ENCODE measurements at regions not wholly inside any gene's neighbourhood (a gene's known extent, or its start where the extent isn't known, plus 50 kb on each side); places are given as distances from the start of the nearest gene placed in this dataset.
"Not testable (repeated sequence)": the region's sequence is repeated elsewhere in the genome, so short reads cannot be mapped to it uniquely, and the experiment has no call there.

GRCh38 chr11:38900211-38900610 lies 2302.2 kb upstream of the RAG2 start:
- CTCF ChIA-PET, result interaction anchor here (0.6 kb wide), 1 partner anchor 1414 kb away, joined by 3 read pairs; no protein-coding TSS in a partner anchor
- POLR2A ChIA-PET, result no interaction called here

GRCh38 chr11:38894201-38894600 lies 2296.2 kb upstream of the RAG2 start:
- CTCF ChIA-PET, result not testable (repeated sequence)

More at GRCh38 chr11:38900211-38900610, 2302.2 kb upstream of the RAG2 start:
- Histone ChIP-seq H3K4me3 (ENCODE audit: low read depth, low read length) (no peak overlapping the region), H3K36me3 (ENCODE audit: control insufficient read depth, insufficient read depth, low read length) (no peaks in the 10 kb centered on the region), H3K27me3 (ENCODE audit: control insufficient read depth, insufficient read depth, low read length) (no peaks in the 10 kb centered on the region)
- no peak for TF ChIP-seq CTCF (IDR thresholded peaks at IDR 0.05; ENCODE audit: insufficient read depth, low read depth, low read length)
- DNase-seq (ENCODE audit: low read depth), result no peak

GRCh38 chr11:38884145-38884865 lies 2286.3 kb upstream of the RAG2 start:
- ChIA-PET CTCF (no interaction called here), POLR2A (no interaction called here)
- no peak for DNase-seq (ENCODE audit: low read depth)
- H3K36me3 ChIP-seq (ENCODE audit: control insufficient read depth, insufficient read depth, low read length), result no peaks in the 10 kb centered on the region
- H3K27me3 ChIP-seq (ENCODE audit: control insufficient read depth, insufficient read depth, low read length), result no peaks in the 10 kb centered on the region
- H3K4me3 ChIP-seq (ENCODE audit: low read depth, low read length), result no peak overlapping the region
- no peak for TF ChIP-seq CTCF (IDR thresholded peaks at IDR 0.05; ENCODE audit: insufficient read depth, low read depth, low read length)

More at GRCh38 chr11:38894201-38894600, 2296.2 kb upstream of the RAG2 start:
- H3K4me3 ChIP-seq (ENCODE audit: low read depth, low read length); DNase-seq (ENCODE audit: low read depth); H3K36me3 ChIP-seq (ENCODE audit: control insufficient read depth, insufficient read depth, low read length); H3K27me3 ChIP-seq (ENCODE audit: control insufficient read depth, insufficient read depth, low read length); POLR2A ChIA-PET: not testable (repeated sequence)

GRCh38 chr11:38867338-38867737 lies 2269.3 kb upstream of the RAG2 start:
- ChIA-PET CTCF (no interaction called here), POLR2A (no interaction called here)
- DNase-seq (ENCODE audit: low read depth), result no peak
- no peaks in the 10 kb centered on the region for H3K36me3 ChIP-seq (ENCODE audit: control insufficient read depth, insufficient read depth, low read length)
- no peak for TF ChIP-seq CTCF (IDR thresholded peaks at IDR 0.05; ENCODE audit: insufficient read depth, low read depth, low read length)
- no peak overlapping the region for H3K4me3 ChIP-seq (ENCODE audit: low read depth, low read length)
- H3K27me3 ChIP-seq (ENCODE audit: control insufficient read depth, insufficient read depth, low read length), result no peaks in the 10 kb centered on the region

- Histone ChIP-seq H3K27me3 (ENCODE audit: control insufficient read depth, insufficient read depth, low read length) (no peaks in the 10 kb centered on the region), H3K36me3 (ENCODE audit: control insufficient read depth, insufficient read depth, low read length) (no peaks in the 10 kb centered on the region), H3K4me3 (ENCODE audit: low read depth, low read length) (no peak overlapping the region)
- TF ChIP-seq CTCF (IDR thresholded peaks at IDR 0.05; ENCODE audit: insufficient read depth, low read depth, low read length), result no peak
- CTCF ChIA-PET, result no interaction called here
- POLR2A ChIA-PET, result no interaction called here
- DNase-seq (ENCODE audit: low read depth), result no peak
These were observed 2267.9 kb upstream of the RAG2 start for GRCh38 chr11:38865922-38866321.

- no peak for DNase-seq (ENCODE audit: low read depth)
- Histone ChIP-seq H3K4me3 (ENCODE audit: low read depth, low read length) (no peak overlapping the region), H3K27me3 (ENCODE audit: control insufficient read depth, insufficient read depth, low read length) (no peaks in the 10 kb centered on the region), H3K36me3 (ENCODE audit: control insufficient read depth, insufficient read depth, low read length) (no peaks in the 10 kb centered on the region)
- CTCF ChIA-PET, result no interaction called here
- POLR2A ChIA-PET, result no interaction called here
- TF ChIP-seq CTCF (IDR thresholded peaks at IDR 0.05; ENCODE audit: insufficient read depth, low read depth, low read length), result no peak
These were observed 2245.0 kb upstream of the RAG2 start for GRCh38 chr11:38842991-38843390.
